Stimulated activated CD8-positive, alpha-beta memory T cell treated with anti-CD3 and anti-CD28 coated beads, Interleukin-12 subunit alpha, Interleukin-12 subunit beta, amount 100 ng/mL, for 4 hours (primary cell): ENCODE measurements at regions not wholly inside any gene's neighbourhood (a gene's known extent, or its start where the extent isn't known, plus 50 kb on each side); places are given as distances from the start of the nearest gene placed in this dataset.
"Not testable (repeated sequence)": the region's sequence is repeated elsewhere in the genome, so short reads cannot be mapped to it uniquely, and the experiment has no call there.

Experiments
- DNase-seq: peaks from one replicate; pipeline ENCODE4 v3.0.0-alpha.2; 2020; ENCODE audit warnings: low read depth

GRCh38 chr1:47491341-47491753, 53.5 kb downstream of the FOXD2 start:
- no peak for DNase-seq

GRCh38 chr1:47495176-47495713, 57.4 kb downstream of the FOXD2 start:
- no peak for DNase-seq

GRCh38 chr1:47498551-47498950, 60.7 kb downstream of the FOXD2 start:
- DNase-seq, result no peak

GRCh38 chr1:47501069-47501468, 63.2 kb downstream of the FOXD2 start:
- DNase-seq, result no peak

- DNase-seq, result no peak
Observed at GRCh38 chr1:47502746-47503370, 65.0 kb downstream of the FOXD2 start.

GRCh38 chr1:47504840-47505239, 67.0 kb downstream of the FOXD2 start:
- DNase-seq, result not testable (repeated sequence)

- no peak for DNase-seq
Observed at GRCh38 chr1:47505267-47505666, 67.4 kb downstream of the FOXD2 start.

GRCh38 chr1:47506053-47506452, 68.2 kb downstream of the FOXD2 start:
- no peak for DNase-seq

GRCh38 chr1:47507144-47507543, 69.3 kb downstream of the FOXD2 start:
- DNase-seq, result no peak

- peak; percentile 10 for DNase-seq
Observed at GRCh38 chr1:47507881-47508701, 70.2 kb downstream of the FOXD2 start.

- no peak for DNase-seq
Observed at GRCh38 chr1:47508702-47509431, 71.0 kb downstream of the FOXD2 start.

GRCh38 chr1:47510282-47510811, 72.5 kb downstream of the FOXD2 start:
- no peak for DNase-seq

GRCh38 chr1:47511825-47512224, 74.0 kb downstream of the FOXD2 start:
- DNase-seq, result no peak

GRCh38 chr1:47513393-47513792, 75.5 kb downstream of the FOXD2 start:
- DNase-seq, result no peak

GRCh38 chr1:47514229-47514628, 76.4 kb downstream of the FOXD2 start:
- DNase-seq, result no peak

GRCh38 chr1:47515164-47515789, 77.4 kb downstream of the FOXD2 start:
- DNase-seq, result no peak

GRCh38 chr1:47517946-47518345, 80.1 kb downstream of the FOXD2 start:
- no peak for DNase-seq

- DNase-seq, result no peak
Observed at GRCh38 chr1:47519491-47519890, 81.6 kb downstream of the FOXD2 start.

- DNase-seq, result no peak
Observed at GRCh38 chr1:47519971-47520370, 82.1 kb downstream of the FOXD2 start.

- no peak for DNase-seq
Observed at GRCh38 chr1:47521034-47521881, 83.4 kb downstream of the FOXD2 start.
